HG03571 (cell line): ENCODE measurements at regions not wholly inside any gene's neighbourhood (a gene's known extent, or its start where the extent isn't known, plus 50 kb on each side); places are given as distances from the start of the nearest gene placed in this dataset.
"Not testable (repeated sequence)": the region's sequence is repeated elsewhere in the genome, so short reads cannot be mapped to it uniquely, and the experiment has no call there.

Experiments
- ATAC-seq: cut with Tn5 transposase; IDR thresholded peaks from one replicate; pipeline ENCODE4 v1.9.1; 2021; ENCODE audit not compliant: unreplicated experiment

GRCh38 chr5:88092958-88093605 lies 175.6 kb downstream of the TMEM161B start:
- no peak for ATAC-seq

GRCh38 chr5:88092358-88092757 lies 176.3 kb downstream of the TMEM161B start:
- ATAC-seq: no peak

- no peak for ATAC-seq
Observed at GRCh38 chr5:88090506-88090905, 178.1 kb downstream of the TMEM161B start.

GRCh38 chr5:88089719-88090390 lies 178.8 kb downstream of the TMEM161B start:
- no peak for ATAC-seq

GRCh38 chr5:88085462-88085861 lies 183.2 kb downstream of the TMEM161B start:
- no peak for ATAC-seq

GRCh38 chr5:88081877-88082276 lies 186.8 kb downstream of the TMEM161B start:
- no peak for ATAC-seq

- no peak for ATAC-seq
Observed at GRCh38 chr5:88063813-88064212, 204.8 kb downstream of the TMEM161B start.

- no peak for ATAC-seq
Observed at GRCh38 chr5:88060194-88060593, 208.5 kb downstream of the TMEM161B start.

- ATAC-seq: no peak
Observed at GRCh38 chr5:88058625-88059024, 210.0 kb downstream of the TMEM161B start.

- ATAC-seq: not testable (repeated sequence)
Observed at GRCh38 chr5:88052468-88052867, 216.2 kb downstream of the TMEM161B start.

- no peak for ATAC-seq
Observed at GRCh38 chr5:88051148-88051547, 217.5 kb downstream of the TMEM161B start.

GRCh38 chr5:88049737-88050136 lies 218.9 kb downstream of the TMEM161B start:
- ATAC-seq: no peak

GRCh38 chr5:88049156-88049555 lies 219.5 kb downstream of the TMEM161B start:
- no peak for ATAC-seq

GRCh38 chr5:88045931-88046461 lies 222.6 kb downstream of the TMEM161B start:
- no peak for ATAC-seq

- ATAC-seq: no peak
Observed at GRCh38 chr5:88045165-88045564, 223.5 kb downstream of the TMEM161B start.

GRCh38 chr5:88034520-88034919 lies 234.1 kb downstream of the TMEM161B start:
- ATAC-seq: no peak

GRCh38 chr5:88033191-88033590 lies 235.5 kb downstream of the TMEM161B start:
- ATAC-seq: no peak

GRCh38 chr5:88029011-88029410 lies 239.6 kb downstream of the TMEM161B start:
- ATAC-seq: no peak

- ATAC-seq: no peak
Observed at GRCh38 chr5:88021141-88021540, 247.5 kb downstream of the TMEM161B start.

GRCh38 chr5:88014984-88015383 lies 253.7 kb downstream of the TMEM161B start:
- not testable (repeated sequence) for ATAC-seq

- ATAC-seq: no peak
Observed at GRCh38 chr5:88000877-88001276, 267.8 kb downstream of the TMEM161B start.

GRCh38 chr5:87997662-87998061 lies 271.0 kb downstream of the TMEM161B start:
- no peak for ATAC-seq
